BLaER1 treated with 17β-estradiol and CSF1 and Interleukin-3, amounts not matched to agents 10 nM and 100 nM (cell line): ENCODE measurements at regions not wholly inside any gene's neighbourhood (a gene's known extent, or its start where the extent isn't known, plus 50 kb on each side); places are given as distances from the start of the nearest gene placed in this dataset.

Experiments
- H3K27ac ChIP-seq, 11 experiments: shearing (Covaris generic); formaldehyde crosslinking; 2 replicates each; pipeline ENCODE4 v1.8.1; 2022
- H3K27me3 ChIP-seq, 11 experiments: shearing (Covaris generic); formaldehyde crosslinking; 2 replicates each; pipeline ENCODE4 v1.8.1; 2022
- H3K36me3 ChIP-seq, 11 experiments: shearing (Covaris generic); formaldehyde crosslinking; 2 replicates each; pipeline ENCODE4 v1.8.1; 2022
- H3K4me1 ChIP-seq, 10 experiments: shearing (Covaris generic); formaldehyde crosslinking; 2 replicates each; pipeline ENCODE4 v1.8.1; 2022
- H3K4me2 ChIP-seq, 11 experiments: shearing (Covaris generic); formaldehyde crosslinking; 2 replicates each; pipeline ENCODE4 v1.8.1; 2022
- H3K4me3 ChIP-seq, 10 experiments: shearing (Covaris generic); formaldehyde crosslinking; 2 replicates each; pipeline ENCODE4 v1.8.1; 2022
- H3K9ac ChIP-seq, 11 experiments: shearing (Covaris generic); formaldehyde crosslinking; 2 replicates each; pipeline ENCODE4 v1.8.1; 2022
- H3K9me3 ChIP-seq, 11 experiments: shearing (Covaris generic); formaldehyde crosslinking; replicated peaks in 1 of 11; 2 replicates each; pipeline ENCODE4 v1.8.1; 2022
- H4K20me1 ChIP-seq, 11 experiments: shearing (Covaris generic); formaldehyde crosslinking; 2 replicates each; pipeline ENCODE4 v1.8.1; 2022
- Cebpa-rat ChIP-seq, 11 experiments: shearing (Covaris generic); IDR thresholded peaks; 2 replicates each; pipeline ENCODE4 v1.8.1; 2022

DNA sequence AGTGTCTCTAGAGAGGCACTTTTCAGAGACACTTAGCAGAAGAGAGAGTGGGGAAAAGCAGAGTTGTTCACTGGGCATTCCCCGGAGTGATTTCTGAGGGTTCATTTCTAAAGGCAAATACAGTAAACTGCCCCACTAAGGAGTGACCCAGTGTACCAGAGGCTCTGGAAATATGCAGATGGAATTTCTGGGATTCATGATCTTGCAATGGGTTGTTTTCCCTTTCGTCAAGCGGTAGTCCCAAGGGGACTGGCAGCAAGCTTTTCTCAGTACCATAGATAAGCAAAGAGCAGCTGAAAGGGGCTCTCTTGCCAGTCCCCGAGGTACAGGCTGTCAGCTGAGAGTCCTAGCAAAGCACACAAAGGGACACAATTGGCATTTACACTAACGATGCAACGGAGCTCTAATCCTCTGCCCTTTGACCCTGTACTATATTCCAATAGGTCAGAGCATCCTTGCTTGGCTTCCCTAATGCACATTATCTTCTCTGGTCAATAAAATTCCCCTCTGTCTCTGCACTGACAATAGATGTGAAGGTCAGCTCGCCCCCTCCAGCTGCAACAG lies 155.6 kb downstream of the SEMA6D start:
- peaks cover 0 to 7% (median 0%) of the 10 kb centered on the region in 10 experiments; a peak in 2 of 20 replicates for H3K4me1 ChIP-seq
- TF ChIP-seq Cebpa-rat (IDR thresholded peaks at IDR 0.05) = no peak
- H4K20me1 ChIP-seq = no peaks in the 10 kb centered on the region
- H3K4me3 ChIP-seq = no peak overlapping the region
- H3K9ac ChIP-seq = no peak overlapping the region
- H3K36me3 ChIP-seq = no peaks in the 10 kb centered on the region
- H3K27ac ChIP-seq = no peak overlapping the region
- no peak overlapping the region for H3K4me2 ChIP-seq
- no peaks in the 10 kb centered on the region for H3K27me3 ChIP-seq
- peaks cover 0 to 5% (median 0%) of the 10 kb centered on the region in 11 experiments; a peak in 1 of 22 replicates for H3K9me3 ChIP-seq

DNA sequence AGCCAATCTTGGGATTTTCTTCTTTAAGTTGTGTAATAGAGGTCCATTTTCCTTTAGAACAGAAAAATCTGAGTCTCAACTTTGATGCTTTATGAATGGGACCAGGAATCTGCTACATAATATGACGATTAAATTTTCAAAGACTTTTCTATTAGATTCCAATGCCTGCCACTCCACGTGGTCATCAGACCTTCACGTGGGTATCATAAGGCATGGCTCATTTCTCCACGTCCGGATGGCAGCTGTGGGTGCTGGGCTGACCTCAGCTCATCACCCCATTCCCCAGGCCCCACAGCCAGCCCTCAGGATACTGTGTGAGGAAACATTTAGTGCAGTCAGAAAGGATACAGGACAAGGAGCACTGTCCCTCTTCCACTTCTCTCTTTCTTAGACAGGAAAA lies 159.7 kb downstream of the SEMA6D start:
- Histone ChIP-seq H4K20me1 (no peaks in the 10 kb centered on the region), H3K4me1 (no peaks in the 10 kb centered on the region), H3K27me3 (no peaks in the 10 kb centered on the region), H3K9ac (no peak overlapping the region), H3K4me3 (no peak overlapping the region), H3K27ac (no peak overlapping the region), H3K36me3 (no peaks in the 10 kb centered on the region), H3K9me3 (no peaks in the 10 kb centered on the region), H3K4me2 (no peak overlapping the region)
- TF ChIP-seq Cebpa-rat (IDR thresholded peaks at IDR 0.05) = no peak

DNA sequence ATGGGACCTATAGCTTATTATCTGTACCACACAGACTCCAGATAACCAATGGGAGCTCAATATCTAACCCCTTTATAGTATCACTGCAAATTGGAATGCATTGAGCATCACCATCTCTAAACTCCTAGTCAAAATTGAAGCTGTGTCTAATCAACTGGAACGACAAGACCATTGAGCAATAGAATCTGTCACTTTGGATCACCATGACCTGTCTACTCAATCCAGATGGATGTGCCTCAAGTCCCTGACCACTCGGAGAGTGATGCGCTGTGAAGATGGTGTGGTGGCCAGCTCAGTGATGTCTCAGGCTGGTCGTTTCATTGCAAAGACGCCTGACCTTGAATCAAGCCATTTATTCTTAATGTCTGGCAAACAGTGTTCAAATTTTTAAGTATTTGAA lies 160.5 kb downstream of the SEMA6D start:
- no peaks in the 10 kb centered on the region for H3K36me3 ChIP-seq
- no peaks in the 10 kb centered on the region for H3K4me1 ChIP-seq
- H3K4me3 ChIP-seq = no peak overlapping the region
- no peak for TF ChIP-seq Cebpa-rat (IDR thresholded peaks at IDR 0.05)
- H4K20me1 ChIP-seq = no peaks in the 10 kb centered on the region
- no peak overlapping the region for H3K9ac ChIP-seq
- H3K4me2 ChIP-seq = no peak overlapping the region
- no peak overlapping the region for H3K27ac ChIP-seq
- H3K9me3 ChIP-seq = no peaks in the 10 kb centered on the region
- no peaks in the 10 kb centered on the region for H3K27me3 ChIP-seq

DNA sequence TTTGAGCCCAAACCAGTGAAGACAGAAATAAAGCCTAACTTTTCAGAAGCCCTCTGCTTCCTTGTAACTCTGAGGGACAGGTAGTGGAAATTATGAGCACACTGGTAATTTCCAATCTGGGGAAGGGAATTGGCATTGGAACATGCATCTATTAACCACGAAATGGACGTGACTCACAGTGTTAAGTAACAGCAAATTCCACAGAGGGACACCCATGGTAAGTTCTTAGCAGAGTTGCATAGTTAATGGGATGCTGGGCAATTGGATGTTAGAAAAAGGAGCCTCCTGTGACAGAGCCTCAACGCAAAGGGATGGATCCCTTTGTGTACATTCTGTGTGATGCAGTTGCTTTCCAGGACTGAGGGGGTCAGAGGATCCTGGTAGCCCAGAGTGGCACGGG lies 168.6 kb downstream of the SEMA6D start:
- no peak overlapping the region for H3K4me2 ChIP-seq
- H3K4me1 ChIP-seq = peaks cover 0 to 11% (median 5%) of the 10 kb centered on the region in 10 experiments; a peak in 7 of 20 replicates
- H3K4me3 ChIP-seq = no peak overlapping the region
- no peaks in the 10 kb centered on the region for H3K36me3 ChIP-seq
- no peak for TF ChIP-seq Cebpa-rat (IDR thresholded peaks at IDR 0.05)
- no peak overlapping the region for H3K9ac ChIP-seq
- H3K9me3 ChIP-seq = no peaks in the 10 kb centered on the region
- H3K27ac ChIP-seq = no peak overlapping the region
- H3K27me3 ChIP-seq = no peaks in the 10 kb centered on the region
- H4K20me1 ChIP-seq = no peaks in the 10 kb centered on the region

DNA sequence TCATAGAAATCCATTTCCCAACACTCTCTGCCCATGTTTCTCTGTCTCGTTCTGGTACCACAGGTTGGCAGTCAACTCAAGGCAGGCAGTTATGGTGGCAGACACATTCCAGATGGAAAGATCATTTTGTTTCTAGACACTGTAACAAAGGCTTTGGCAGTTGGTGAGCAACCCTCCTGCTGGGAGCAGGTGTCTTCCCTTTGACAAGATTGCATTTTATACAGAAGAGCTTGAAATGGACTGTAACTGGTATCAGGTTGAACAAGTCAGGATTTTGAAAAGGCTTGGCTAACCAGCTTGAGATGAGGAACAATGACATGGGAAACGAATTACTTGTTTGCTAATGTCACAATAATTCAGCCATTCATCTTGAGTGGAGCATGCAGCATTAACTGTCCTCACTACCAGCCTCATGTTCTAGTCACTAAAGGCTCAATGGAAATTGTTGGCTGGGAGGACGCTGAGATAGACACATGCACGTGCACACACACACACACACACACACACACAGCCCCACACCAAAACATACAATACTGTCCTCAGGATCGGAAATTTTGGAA lies 170.0 kb downstream of the SEMA6D start:
- no peak for TF ChIP-seq Cebpa-rat (IDR thresholded peaks at IDR 0.05)
- Histone ChIP-seq H3K4me3 (no peak overlapping the region), H3K36me3 (no peaks in the 10 kb centered on the region), H3K4me1 (peaks cover 0 to 11% (median 5%) of the 10 kb centered on the region in 10 experiments; a peak in 7 of 20 replicates), H3K9me3 (no peaks in the 10 kb centered on the region), H3K27ac (no peak overlapping the region), H3K4me2 (no peak overlapping the region), H4K20me1 (no peaks in the 10 kb centered on the region), H3K9ac (no peak overlapping the region), H3K27me3 (no peaks in the 10 kb centered on the region)

DNA sequence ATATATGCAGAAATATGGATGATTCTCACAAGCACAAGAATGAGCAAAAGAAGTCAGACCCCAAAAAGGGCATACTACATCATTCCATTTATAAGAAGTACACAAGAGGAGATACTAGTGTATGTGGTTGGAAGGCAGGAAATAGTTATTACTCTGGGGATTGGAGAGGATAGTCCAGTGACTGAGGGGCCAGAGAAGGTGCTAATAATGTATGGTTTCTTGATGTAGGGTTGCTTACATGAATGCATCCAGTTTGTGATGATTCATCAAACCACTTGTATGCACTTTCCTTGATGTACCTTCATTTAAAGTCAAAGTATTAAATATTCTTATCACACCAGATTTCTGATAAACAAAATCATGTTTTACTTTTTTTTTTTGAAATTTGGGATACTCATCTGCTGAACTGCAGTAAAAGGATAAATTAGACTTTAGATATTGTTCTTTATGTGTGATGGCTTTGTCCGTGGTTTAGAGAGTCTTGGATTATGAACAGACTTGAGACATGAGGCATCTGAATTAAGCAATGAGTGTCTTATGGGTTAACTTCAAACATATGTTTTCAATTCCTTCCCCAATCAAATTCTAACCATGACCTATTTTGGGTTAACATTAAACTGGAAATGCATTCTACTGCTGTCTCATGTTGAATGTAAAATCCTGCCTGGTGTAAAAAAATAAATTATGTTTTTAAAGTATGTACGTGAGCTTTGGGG lies 171.2 kb downstream of the SEMA6D start:
- H3K27ac ChIP-seq = no peak overlapping the region
- no peaks in the 10 kb centered on the region for H4K20me1 ChIP-seq
- no peak overlapping the region for H3K9ac ChIP-seq
- TF ChIP-seq Cebpa-rat (IDR thresholded peaks at IDR 0.05) = no peak
- peaks cover 0 to 11% (median 5%) of the 10 kb centered on the region in 10 experiments; a peak in 7 of 20 replicates for H3K4me1 ChIP-seq
- peak overlapping the region in 6 of 11 experiments; percentile 20 to 31 (median 23); a peak in 7 of 22 replicates for H3K4me2 ChIP-seq
- no peak overlapping the region for H3K4me3 ChIP-seq
- no peaks in the 10 kb centered on the region for H3K36me3 ChIP-seq
- no peaks in the 10 kb centered on the region for H3K9me3 ChIP-seq
- no peaks in the 10 kb centered on the region for H3K27me3 ChIP-seq

DNA sequence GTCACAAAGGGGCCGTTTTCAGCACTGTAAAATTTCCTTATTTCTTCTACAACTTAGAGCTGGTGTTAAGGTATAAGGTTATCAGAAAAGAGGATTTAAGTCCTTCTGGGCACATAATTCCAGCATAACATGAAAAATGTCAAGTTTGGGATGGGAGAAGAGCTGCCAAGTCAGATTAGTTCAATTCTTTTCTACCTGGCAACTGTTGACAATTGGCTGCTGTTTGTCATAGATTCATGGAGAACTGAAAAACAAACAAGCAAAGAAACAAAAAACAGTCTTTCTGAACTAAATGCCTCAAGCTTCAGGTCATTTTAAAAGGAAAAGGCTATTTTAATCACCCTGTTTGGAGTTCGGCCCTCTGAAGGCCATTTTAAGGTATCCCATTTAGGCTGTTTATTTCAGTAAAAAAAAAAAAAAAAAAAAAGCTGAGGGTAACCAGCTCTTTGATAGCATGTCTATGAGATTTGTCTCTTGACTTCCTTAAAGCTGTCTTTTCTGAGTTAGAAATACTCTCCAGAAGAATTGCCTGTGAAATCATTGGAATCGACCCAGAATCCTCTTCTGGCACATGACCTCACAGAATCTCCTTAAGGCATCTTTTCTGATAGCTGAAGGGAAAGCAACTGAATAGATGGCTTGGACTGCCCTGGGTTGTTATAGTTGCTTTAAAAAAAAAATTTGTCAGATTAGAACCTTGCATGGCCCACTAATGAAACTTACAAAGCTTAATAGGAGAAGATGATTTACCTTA lies 173.3 kb downstream of the SEMA6D start:
- no peak overlapping the region for H3K4me2 ChIP-seq
- H3K4me3 ChIP-seq = no peak overlapping the region
- no peak overlapping the region for H3K9ac ChIP-seq
- no peaks in the 10 kb centered on the region for H3K27me3 ChIP-seq
- no peaks in the 10 kb centered on the region for H3K9me3 ChIP-seq
- H3K4me1 ChIP-seq = peaks cover 0 to 11% (median 5%) of the 10 kb centered on the region in 10 experiments; a peak in 7 of 20 replicates
- no peaks in the 10 kb centered on the region for H4K20me1 ChIP-seq
- no peaks in the 10 kb centered on the region for H3K36me3 ChIP-seq
- no peak for TF ChIP-seq Cebpa-rat (IDR thresholded peaks at IDR 0.05)
- H3K27ac ChIP-seq = no peak overlapping the region

DNA sequence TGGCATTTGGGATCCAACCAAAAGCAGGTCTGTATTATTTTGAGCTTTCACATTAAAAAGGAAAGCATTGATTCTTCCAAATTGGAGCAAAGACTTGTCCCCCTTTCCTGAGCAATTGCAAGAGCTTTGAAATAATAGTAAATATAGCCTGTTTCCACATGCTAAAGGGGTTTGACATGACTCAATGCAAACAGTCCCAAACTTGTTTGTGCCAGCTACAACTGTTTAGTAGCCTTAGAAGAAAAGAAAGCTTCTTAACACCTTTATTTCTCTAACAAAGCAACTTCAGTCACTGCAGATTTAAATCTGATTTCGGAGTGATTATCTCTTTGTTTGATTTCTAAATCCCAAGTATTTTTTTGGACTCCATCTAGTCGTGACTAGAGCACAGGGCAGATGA lies 180.2 kb downstream of the SEMA6D start:
- H3K36me3 ChIP-seq = no peaks in the 10 kb centered on the region
- peaks cover 5 to 16% (median 13%) of the 10 kb centered on the region in 11 experiments for H3K9me3 ChIP-seq
- H3K4me2 ChIP-seq = no peak overlapping the region
- TF ChIP-seq Cebpa-rat (IDR thresholded peaks at IDR 0.05) = no peak
- H3K27me3 ChIP-seq = no peaks in the 10 kb centered on the region
- no peak overlapping the region for H3K9ac ChIP-seq
- H4K20me1 ChIP-seq = no peaks in the 10 kb centered on the region
- no peaks in the 10 kb centered on the region for H3K4me1 ChIP-seq
- H3K27ac ChIP-seq = no peak overlapping the region
- no peak overlapping the region for H3K4me3 ChIP-seq

DNA sequence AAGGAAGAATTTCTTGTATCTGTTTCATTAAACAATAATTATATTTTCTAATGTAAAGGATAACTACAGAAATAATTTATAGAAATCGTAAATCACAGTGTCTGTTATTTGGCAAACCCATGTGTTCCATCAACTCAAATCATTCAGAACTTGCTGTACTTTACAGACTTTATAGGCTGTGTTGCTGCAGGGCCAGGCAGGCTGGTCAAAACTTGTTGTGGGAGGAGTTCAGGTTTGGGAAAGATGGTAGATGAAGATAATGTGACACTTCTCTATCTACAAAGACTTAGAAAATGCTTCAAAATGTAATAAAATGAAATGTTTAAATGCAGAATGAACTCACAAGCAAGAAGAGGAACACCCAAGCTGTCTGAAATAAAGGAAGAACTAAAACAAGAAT lies 183.4 kb downstream of the SEMA6D start:
- Histone ChIP-seq H3K27ac (no peak overlapping the region), H3K27me3 (no peaks in the 10 kb centered on the region), H3K9ac (no peak overlapping the region), H3K9me3 (peaks cover 34 to 46% (median 38%) of the 10 kb centered on the region in 11 experiments), H3K4me3 (no peak overlapping the region), H3K4me1 (no peaks in the 10 kb centered on the region), H3K36me3 (peaks cover 0 to 6% (median 0%) of the 10 kb centered on the region in 11 experiments; a peak in 4 of 22 replicates), H3K4me2 (no peak overlapping the region), H4K20me1 (no peaks in the 10 kb centered on the region)
- TF ChIP-seq Cebpa-rat (IDR thresholded peaks at IDR 0.05) = no peak
